Type B pancreatic cell (in vitro differentiated cells): ENCODE measurements at regions not wholly inside any gene's neighbourhood (a gene's known extent, or its start where the extent isn't known, plus 50 kb on each side); places are given as distances from the start of the nearest gene placed in this dataset.
A peak's percentile ranks its signal among the peaks of the same experiment; 100 is the strongest.
"Not testable (repeated sequence)": the region's sequence is repeated elsewhere in the genome, so short reads cannot be mapped to it uniquely, and the experiment has no call there.

Experiments used
- DNase-seq: peaks from one replicate; pipeline ENCODE4 v3.0.0; 2021; ENCODE audit warnings: mixed read lengths; ENCODE audit not compliant: unreplicated experiment; ENCODE audit errors: extremely low spot score
- H3K27ac Mint-ChIP-seq: 2 replicates; pipeline ENCODE4 v1.8.0; 2021; ENCODE audit warnings: mild to moderate bottlenecking, mixed read lengths
- H3K27me3 Mint-ChIP-seq: 2 replicates; pipeline ENCODE4 v1.8.0; 2021; ENCODE audit warnings: mixed read lengths
- H3K36me3 Mint-ChIP-seq: 2 replicates; pipeline ENCODE4 v1.8.0; 2021; ENCODE audit warnings: mixed read lengths
- H3K4me1 Mint-ChIP-seq: one replicate; pipeline ENCODE4 v1.8.0; 2021; ENCODE audit warnings: mixed read lengths; ENCODE audit not compliant: unreplicated experiment
- H3K4me3 Mint-ChIP-seq: 2 replicates; pipeline ENCODE4 v1.8.0; 2021; ENCODE audit warnings: mild to moderate bottlenecking, mixed read lengths
- H3K9me3 Mint-ChIP-seq: 2 replicates; pipeline ENCODE4 v1.8.0; 2021; ENCODE audit warnings: mixed read lengths
- TF ChIP-seq, protein P1 (sequence below): fragments of 200-600 bp; sonication (generic); conservative IDR thresholded peaks from 2 replicates; pipeline ENCODE4 v1.5.0; 2021; ENCODE audit warnings: antibody characterized with exemption, mild to moderate bottlenecking

DNA sequence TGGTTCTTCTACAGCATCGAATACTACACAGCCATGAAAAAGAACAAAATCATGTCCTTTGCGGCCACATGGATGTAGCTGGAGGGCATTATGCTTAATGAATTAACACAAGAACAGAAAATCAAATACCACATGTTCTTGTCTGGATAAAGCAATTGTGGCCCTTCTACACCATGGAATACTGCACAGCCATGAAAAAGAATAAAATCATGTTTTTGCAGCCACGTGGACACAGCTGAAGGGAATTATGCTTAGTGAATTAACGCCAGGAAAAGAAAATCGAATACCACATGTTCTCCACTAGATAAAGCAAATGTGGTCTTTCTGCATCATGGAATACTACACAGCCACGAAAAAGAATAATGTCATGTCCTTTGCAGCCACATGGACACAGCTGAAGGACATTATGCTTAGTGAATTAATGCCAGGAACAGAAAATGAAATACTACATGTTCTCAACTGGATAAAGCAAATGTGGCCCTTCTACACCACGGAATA lies 361.8 kb upstream of the PLGLB2 start:
- not testable (repeated sequence) for DNase-seq, H3K27ac Mint-ChIP-seq, H3K9me3 Mint-ChIP-seq, H3K36me3 Mint-ChIP-seq, H3K4me3 Mint-ChIP-seq, H3K27me3 Mint-ChIP-seq, H3K4me1 Mint-ChIP-seq

DNA sequence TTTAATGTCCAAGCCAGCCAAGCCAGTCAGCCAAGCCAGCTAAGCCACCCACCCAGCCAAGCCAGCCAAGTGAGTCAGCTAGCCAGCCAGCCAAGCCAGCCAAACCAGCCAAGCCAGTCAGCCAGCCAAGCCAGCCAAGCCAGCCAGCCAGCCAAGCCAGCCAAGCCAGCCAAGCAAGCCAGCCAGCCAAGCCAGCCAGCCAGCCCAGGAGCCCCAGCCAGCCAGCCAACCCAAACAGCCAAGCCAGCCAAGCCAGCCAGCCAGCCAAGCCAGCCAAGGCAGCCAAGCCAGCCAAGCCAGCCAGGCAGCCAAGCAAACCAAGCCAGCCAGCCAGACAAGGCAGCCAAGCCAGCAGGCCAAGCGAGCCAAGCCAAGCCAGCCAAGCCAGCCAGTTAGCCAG lies 352.1 kb upstream of the PLGLB2 start:
- not testable (repeated sequence) for H3K36me3 Mint-ChIP-seq, H3K4me3 Mint-ChIP-seq, H3K27ac Mint-ChIP-seq, H3K27me3 Mint-ChIP-seq, H3K9me3 Mint-ChIP-seq, H3K4me1 Mint-ChIP-seq
- peak; percentile 54 for DNase-seq

DNA sequence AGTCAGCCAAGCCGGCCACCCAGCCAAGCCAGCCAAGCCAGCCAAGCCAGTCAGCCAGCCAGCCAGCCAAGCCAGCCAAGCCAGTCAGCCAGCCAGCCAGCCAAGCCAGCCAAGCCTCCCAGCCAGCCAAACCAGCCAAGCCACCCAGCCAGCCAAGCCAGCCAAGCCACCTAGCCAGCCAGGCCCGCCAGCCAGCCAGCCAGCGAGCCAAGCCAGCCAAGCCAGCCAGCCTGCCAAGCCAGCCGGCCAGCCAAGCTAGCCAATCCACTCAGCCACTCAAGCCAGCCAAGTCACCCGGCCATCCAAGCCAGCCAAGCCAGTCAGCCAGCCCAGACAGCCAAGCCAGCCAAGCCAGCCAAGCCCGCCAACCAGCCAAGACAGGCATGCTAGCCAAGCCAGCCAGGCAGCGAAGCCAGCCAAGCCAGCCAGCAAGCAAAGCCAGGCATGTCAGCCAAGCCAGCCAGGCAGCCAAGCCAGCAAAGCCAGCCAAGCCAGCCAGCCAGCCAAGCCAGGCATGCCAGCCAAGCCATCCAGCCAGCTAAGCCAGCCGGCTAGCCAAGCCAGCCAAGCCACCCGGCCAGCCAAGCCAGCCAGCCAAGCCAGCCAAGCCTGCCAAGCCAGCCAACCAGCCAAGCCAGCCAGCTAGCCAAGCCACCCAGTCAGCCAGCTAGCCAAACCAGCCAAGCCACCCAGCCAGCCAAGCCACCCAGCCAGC lies 351.2 kb upstream of the PLGLB2 start:
- H3K9me3 Mint-ChIP-seq, H3K4me3 Mint-ChIP-seq, H3K36me3 Mint-ChIP-seq, H3K4me1 Mint-ChIP-seq, H3K27ac Mint-ChIP-seq, H3K27me3 Mint-ChIP-seq: not testable (repeated sequence)
- peak; percentile 51 for DNase-seq

DNA sequence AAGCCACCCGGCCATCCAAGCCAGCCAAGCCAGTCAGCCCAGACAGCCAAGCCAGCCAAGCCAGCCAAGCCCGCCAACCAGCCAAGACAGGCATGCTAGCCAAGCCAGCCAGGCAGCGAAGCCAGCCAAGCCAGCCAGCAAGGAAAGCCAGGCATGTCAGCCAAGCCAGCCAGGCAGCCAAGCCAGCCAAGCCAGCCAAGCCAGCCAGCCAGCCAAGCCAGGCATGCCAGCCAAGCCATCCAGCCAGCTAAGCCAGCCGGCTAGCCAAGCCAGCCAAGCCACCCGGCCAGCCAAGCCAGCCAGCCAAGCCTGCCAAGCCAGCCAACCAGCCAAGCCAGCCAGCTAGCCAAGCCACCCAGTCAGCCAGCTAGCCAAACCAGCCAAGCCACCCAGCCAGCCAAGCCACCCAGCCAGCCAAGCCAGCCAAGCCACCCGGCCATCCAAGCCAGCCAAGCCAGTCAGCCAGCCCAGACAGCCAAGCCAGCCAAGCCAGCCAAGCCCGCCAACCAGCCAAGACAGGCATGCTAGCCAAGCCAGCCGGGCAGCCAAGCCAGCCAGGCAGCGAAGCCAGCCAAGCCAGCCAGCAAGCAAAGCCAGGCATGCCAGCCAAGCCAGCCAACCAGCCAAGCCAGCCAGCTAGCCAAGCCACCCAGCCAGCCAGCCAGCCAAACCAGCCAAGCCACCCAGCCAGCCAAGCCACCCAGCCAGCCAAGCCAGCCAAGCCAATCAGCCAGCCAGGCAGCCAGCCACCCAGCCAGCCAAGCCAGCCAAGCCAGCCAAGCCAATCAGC lies 350.4 kb upstream of the PLGLB2 start:
- H3K36me3 Mint-ChIP-seq, H3K9me3 Mint-ChIP-seq, H3K27ac Mint-ChIP-seq, H3K27me3 Mint-ChIP-seq, H3K4me3 Mint-ChIP-seq, H3K4me1 Mint-ChIP-seq: not testable (repeated sequence)
- DNase-seq: peak; percentile 58

DNA sequence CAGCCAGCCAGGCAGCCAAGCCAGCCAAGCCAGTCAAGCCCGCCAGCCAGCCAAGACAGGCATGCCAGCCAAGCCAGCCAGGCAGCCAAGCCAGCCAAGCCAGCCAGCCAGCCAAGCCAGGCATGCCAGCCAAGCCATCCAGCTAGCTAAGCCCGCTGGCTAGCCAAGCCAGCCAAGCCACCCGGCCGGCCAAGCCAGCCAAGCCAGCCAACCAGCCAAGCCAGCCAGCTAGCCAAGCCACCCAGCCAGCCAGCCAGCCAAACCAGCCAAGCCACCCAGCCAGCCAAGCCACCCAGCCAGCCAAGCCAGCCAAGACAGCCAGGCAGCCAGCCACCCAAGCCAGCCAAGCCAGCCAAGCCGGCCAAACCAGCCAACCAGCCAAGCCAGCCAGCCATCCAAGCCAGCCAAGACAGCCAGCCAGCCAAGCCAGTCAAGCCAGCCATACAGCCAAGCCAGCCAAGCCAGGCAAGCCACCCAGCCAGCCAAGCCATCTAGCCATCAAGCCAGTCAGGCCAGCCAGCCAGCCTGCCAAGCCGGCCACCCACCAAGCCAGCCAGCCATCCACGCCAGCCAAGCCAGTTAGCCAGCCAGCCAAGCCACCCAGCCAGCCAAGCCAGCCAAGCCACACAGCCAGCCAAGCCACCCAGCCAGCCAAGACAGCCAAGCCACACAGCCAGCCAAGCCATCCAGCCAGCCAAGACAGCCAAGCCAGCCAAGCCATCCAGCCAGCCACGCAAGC lies 349.2 kb upstream of the PLGLB2 start:
- not testable (repeated sequence) for H3K9me3 Mint-ChIP-seq, H3K27me3 Mint-ChIP-seq, H3K4me3 Mint-ChIP-seq

DNA sequence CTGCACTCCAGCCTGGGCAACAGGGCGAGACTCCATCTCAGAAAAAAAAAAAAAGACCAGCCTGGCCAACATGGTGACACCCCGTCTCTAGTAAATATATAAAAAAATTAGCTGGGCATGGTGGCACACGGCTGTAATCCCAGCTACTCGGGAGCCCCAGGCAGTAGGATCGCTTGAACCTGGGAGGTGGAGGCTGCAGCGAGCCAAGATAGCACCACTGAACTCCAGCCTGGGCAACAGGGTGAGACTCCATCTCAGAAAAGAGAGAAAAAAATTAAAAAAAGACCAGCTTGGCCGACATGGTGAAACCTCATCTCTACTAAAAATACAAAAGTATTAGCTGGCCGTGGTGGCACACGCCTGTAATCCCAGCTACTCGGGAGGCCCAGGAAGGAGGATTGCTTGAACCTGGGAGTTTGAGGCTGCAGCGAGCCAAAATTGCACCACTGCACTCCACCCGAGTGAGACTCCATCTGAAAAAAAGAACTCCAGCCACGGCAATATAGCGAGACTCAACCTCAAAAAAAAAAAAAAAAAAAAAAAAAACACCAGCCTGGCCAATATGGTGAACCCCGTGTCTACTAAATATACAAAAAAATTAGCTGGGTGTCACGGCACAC lies 346.1 kb upstream of the PLGLB2 start:
- Mint-ChIP-seq H3K27me3 (no peaks in the 10 kb centered on the region), H3K27ac (no peak overlapping the region), H3K36me3 (no peaks in the 10 kb centered on the region), H3K4me3 (no peak overlapping the region), H3K9me3 (no peaks in the 10 kb centered on the region), H3K4me1 (no peaks in the 10 kb centered on the region)
- DNase-seq: no peak
- TF ChIP-seq, protein P1, sequence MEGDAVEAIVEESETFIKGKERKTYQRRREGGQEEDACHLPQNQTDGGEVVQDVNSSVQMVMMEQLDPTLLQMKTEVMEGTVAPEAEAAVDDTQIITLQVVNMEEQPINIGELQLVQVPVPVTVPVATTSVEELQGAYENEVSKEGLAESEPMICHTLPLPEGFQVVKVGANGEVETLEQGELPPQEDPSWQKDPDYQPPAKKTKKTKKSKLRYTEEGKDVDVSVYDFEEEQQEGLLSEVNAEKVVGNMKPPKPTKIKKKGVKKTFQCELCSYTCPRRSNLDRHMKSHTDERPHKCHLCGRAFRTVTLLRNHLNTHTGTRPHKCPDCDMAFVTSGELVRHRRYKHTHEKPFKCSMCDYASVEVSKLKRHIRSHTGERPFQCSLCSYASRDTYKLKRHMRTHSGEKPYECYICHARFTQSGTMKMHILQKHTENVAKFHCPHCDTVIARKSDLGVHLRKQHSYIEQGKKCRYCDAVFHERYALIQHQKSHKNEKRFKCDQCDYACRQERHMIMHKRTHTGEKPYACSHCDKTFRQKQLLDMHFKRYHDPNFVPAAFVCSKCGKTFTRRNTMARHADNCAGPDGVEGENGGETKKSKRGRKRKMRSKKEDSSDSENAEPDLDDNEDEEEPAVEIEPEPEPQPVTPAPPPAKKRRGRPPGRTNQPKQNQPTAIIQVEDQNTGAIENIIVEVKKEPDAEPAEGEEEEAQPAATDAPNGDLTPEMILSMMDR: no peak

More for the DNA sequence above, 349.2 kb upstream of the PLGLB2 start:
- H3K36me3 Mint-ChIP-seq, H3K27ac Mint-ChIP-seq, H3K4me1 Mint-ChIP-seq: not testable (repeated sequence)
- peak; percentile 68 for DNase-seq

DNA sequence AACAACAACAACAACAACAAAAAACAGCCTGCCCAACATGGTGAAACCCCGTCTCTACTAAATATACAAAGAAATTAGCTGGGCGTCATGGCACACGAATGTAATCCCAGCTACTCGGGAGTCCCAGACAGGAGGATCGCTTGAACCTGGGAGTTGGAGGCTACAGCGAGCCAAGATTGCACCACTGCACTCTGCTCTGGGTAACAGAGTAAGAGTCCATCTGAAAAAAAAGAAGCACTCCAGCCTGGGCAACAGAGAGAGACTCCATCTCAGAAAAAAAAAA lies 344.1 kb upstream of the PLGLB2 start:
- Mint-ChIP-seq H3K36me3 (no peaks in the 10 kb centered on the region), H3K27me3 (no peaks in the 10 kb centered on the region), H3K4me3 (no peak overlapping the region), H3K9me3 (no peaks in the 10 kb centered on the region), H3K27ac (no peak overlapping the region), H3K4me1 (no peaks in the 10 kb centered on the region)
- TF ChIP-seq, protein P1: no peak
- no peak for DNase-seq

DNA sequence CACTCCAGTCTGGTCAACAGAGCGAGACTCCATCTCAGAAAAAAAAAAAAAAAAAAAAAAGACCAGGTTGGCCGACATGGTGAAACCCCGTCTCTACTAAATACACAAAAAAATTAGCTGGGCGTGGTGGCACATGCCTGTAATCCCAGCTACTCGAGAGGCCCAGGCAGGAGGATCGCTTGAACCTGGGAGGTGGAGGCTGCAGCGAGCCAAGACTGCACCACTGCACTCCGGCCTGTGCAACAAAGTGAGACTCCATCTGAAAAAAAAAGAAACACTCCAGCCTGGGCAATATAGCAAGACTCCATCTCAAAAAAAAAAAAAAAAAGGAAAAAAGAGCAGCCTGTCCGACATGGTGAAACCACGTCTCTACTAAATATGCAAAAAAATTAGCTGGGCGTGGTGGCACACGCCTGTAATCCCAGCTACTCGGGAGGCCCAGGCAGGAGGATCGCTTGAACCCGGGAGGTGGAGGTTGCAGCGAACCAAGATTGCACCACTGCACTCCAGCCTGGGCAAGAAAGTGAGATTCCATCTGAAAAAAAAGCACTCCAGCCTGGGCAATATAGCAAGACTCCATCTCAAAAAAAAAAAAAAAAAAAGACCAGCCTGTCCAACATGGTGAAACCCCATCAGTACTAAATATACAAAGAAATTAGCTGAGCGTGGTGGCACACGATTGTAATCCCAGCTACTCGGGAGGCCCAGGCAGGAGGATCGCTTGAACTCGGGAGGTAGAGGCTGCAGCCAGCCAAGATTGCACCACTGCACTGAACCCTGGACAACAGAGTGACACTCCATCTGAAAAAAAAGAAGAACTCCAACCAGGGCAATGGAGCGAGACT lies 343.3 kb upstream of the PLGLB2 start:
- H3K27me3 Mint-ChIP-seq: not testable (repeated sequence)

DNA sequence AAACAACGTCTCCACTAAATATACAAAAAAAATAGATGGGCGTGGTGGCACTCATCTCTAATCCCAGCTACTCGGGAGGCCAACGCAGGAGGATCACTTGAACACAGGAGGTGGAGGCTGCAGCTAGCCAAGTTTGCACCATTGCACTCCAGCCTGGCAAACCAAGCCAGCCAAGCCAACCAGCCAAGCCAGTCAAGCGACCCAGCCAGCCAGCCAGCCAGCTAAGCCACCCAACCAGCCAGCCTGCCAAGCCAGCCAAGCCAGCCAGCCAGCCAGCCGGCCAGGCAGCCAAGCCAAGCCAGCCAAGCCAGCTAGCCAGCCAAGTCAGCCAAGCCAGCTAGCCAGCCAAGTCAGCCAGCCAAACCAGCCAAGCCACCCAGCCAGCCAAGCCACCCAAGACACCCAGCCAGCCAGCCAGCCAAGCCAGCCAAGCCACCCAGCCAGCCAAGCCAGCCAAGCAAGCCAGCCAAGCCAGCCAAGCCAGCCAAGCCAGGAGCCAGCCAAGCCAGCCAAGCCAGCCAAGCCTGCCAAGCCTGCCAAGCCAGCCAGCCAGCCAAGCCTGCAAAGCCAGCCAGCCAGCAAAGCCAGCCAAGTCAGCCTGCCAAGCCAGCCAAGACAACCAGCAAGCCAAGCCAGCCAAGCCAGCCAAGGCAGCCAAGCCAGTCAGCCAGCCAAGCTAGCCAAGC lies 342.2 kb upstream of the PLGLB2 start:
- not testable (repeated sequence) for H3K9me3 Mint-ChIP-seq, H3K27ac Mint-ChIP-seq

More for the DNA sequence above, 343.3 kb upstream of the PLGLB2 start:
- not testable (repeated sequence) for H3K9me3 Mint-ChIP-seq, H3K36me3 Mint-ChIP-seq, H3K4me3 Mint-ChIP-seq, H3K4me1 Mint-ChIP-seq, H3K27ac Mint-ChIP-seq
- peak; percentile 42 for DNase-seq

DNA sequence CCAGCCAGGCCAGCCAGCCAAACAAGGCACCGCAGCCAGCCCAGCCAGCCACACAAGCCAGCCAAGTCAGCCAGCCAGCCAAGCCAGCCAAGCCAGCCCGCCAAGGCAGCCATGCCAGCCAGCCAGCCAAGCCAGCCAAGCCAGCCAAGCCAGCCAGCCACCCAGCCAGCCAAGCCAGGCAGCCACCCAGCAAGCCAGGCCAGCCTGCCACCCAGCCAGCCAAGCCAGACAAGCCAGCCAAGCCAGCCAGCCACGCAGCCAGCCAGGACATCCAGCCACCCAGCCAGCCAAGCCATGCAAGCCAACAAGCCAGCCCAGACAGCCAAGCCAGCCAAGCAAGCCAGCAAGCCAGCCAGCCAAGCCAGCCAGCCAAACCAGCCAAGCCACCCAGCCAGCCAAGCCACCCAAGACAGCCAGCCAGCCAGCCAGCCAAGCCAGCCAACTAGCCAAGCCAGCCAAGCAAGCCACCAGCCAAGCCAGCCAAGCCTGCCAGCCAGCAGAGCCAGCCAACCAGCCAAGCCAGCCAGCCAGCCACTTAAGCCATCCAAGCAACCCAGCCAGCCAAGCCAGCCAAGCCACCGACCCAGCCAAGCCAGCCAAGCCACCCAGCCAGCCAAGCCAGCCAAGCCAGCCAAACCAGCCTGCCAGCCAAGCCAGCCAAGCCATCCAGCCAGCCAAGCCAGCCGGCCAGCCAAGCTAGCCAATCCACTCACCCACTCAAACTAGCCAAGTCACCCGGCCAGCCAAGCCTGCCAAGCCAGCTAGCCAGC lies 341.3 kb upstream of the PLGLB2 start:
- not testable (repeated sequence) for H3K36me3 Mint-ChIP-seq, H3K9me3 Mint-ChIP-seq, H3K27me3 Mint-ChIP-seq, H3K27ac Mint-ChIP-seq, H3K4me3 Mint-ChIP-seq, H3K4me1 Mint-ChIP-seq
- DNase-seq: peak; percentile 68

More for the DNA sequence above, 342.2 kb upstream of the PLGLB2 start:
- not testable (repeated sequence) for H3K36me3 Mint-ChIP-seq, H3K27me3 Mint-ChIP-seq, H3K4me1 Mint-ChIP-seq, H3K4me3 Mint-ChIP-seq
- DNase-seq: peak; percentile 44
